ENCODE measurements at regions not wholly inside any gene's neighbourhood (a gene's known extent, or its start where the extent isn't known, plus 50 kb on each side); places are given as distances from the start of the nearest gene placed in this dataset.

GRCh38 chr4:32625687-32626337 is 1905.6 kb downstream of the PCDH7 start:
- no peak for TF ChIP-seq EP300 (IDR thresholded peaks at IDR 0.05)
- TF ChIP-seq POLR2A (IDR thresholded peaks at IDR 0.05; ENCODE audit: low read depth), result no peak
- no peak for TF ChIP-seq CTCF (IDR thresholded peaks at IDR 0.05)
- TF ChIP-seq POLR2AphosphoS5 (IDR thresholded peaks at IDR 0.05), result no peak
- H3K4me3 ChIP-seq, result no peak overlapping the region
- H3K36me3 ChIP-seq, result no peaks in the 10 kb centered on the region
- H3K4me1 ChIP-seq, result no peaks in the 10 kb centered on the region
- no peaks in the 10 kb centered on the region for H3K27me3 ChIP-seq
- intact Hi-C loops (cut with DNase I), result no loop called here
- H3K9me3 ChIP-seq, result peaks cover 0 to 25% (median 7%) of the 10 kb centered on the region in 4 donors
- DNase-seq (ENCODE audit: extremely low spot score), result no peak
- 70% methylated on average over 4 of the region's 4 CpGs for WGBS
- no peak overlapping the region for H3K27ac ChIP-seq (replicated peaks in 1 of 4)

DNA sequence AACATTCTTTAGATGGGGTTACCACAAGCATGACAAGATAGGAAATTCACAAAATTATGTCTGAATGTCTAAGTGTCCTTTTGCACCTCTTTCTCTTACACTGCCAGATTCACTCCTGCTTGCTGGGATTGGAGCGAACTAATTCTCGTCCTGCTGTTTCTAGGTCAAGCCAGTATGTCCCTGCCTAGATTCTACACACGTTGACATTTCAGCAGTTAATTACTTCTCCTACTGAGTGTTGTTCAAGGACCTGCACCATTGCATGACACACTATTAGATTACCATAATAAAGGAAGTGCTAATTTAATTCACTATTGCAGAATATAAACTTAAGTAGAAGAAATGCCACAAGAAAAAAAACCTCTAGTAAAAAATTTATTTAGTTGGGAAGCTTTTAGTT is 1911.7 kb downstream of the PCDH7 start:
- H3K9me3 ChIP-seq, result peaks cover 0 to 25% (median 7%) of the 10 kb centered on the region in 4 donors
- H3K27ac ChIP-seq (replicated peaks in 1 of 4), result no peak overlapping the region
- intact Hi-C loops (cut with DNase I), result no loop called here
- no peak for DNase-seq (ENCODE audit: extremely low spot score)
- H3K4me1 ChIP-seq, result no peaks in the 10 kb centered on the region
- 54% methylated on average over 3 of the region's 3 CpGs for WGBS
- H3K36me3 ChIP-seq, result no peaks in the 10 kb centered on the region
- TF ChIP-seq POLR2AphosphoS5 (IDR thresholded peaks at IDR 0.05) (no peak), EP300 (IDR thresholded peaks at IDR 0.05) (no peak), POLR2A (IDR thresholded peaks at IDR 0.05; ENCODE audit: low read depth) (no peak), CTCF (IDR thresholded peaks at IDR 0.05) (no peak)
- no peak overlapping the region for H3K4me3 ChIP-seq
- no peaks in the 10 kb centered on the region for H3K27me3 ChIP-seq

- H3K36me3 ChIP-seq, result no peaks in the 10 kb centered on the region
- H3K4me1 ChIP-seq, result no peaks in the 10 kb centered on the region
- intact Hi-C loops (cut with DNase I), result no loop called here
- H3K4me3 ChIP-seq, result no peak overlapping the region
- H3K27me3 ChIP-seq, result no peaks in the 10 kb centered on the region
- TF ChIP-seq CTCF (IDR thresholded peaks at IDR 0.05) (no peak), POLR2AphosphoS5 (IDR thresholded peaks at IDR 0.05) (no peak), POLR2A (IDR thresholded peaks at IDR 0.05; ENCODE audit: low read depth) (no peak), EP300 (IDR thresholded peaks at IDR 0.05) (no peak)
- DNase-seq (ENCODE audit: extremely low spot score), result no peak
- no peak overlapping the region for H3K27ac ChIP-seq (replicated peaks in 1 of 4)
- whole genome bisulfite sequencing, result 90% methylated on average over 17 of the region's 17 CpGs
- peaks cover 0 to 17% (median 0%) of the 10 kb centered on the region in 4 donors for H3K9me3 ChIP-seq
Measured at GRCh38 chr4:32633421-32633820, 1913.3 kb downstream of the PCDH7 start.

- no peaks in the 10 kb centered on the region for H3K27me3 ChIP-seq
- peaks cover 0 to 3% (median 0%) of the 10 kb centered on the region in 4 donors for H3K9me3 ChIP-seq
- DNase-seq (ENCODE audit: extremely low spot score), result no peak
- no peak for TF ChIP-seq POLR2A (IDR thresholded peaks at IDR 0.05; ENCODE audit: low read depth)
- TF ChIP-seq EP300 (IDR thresholded peaks at IDR 0.05), result no peak
- no peak for TF ChIP-seq CTCF (IDR thresholded peaks at IDR 0.05)
- TF ChIP-seq POLR2AphosphoS5 (IDR thresholded peaks at IDR 0.05), result no peak
- intact Hi-C loops (cut with DNase I), result no loop called here
- H3K27ac ChIP-seq (replicated peaks in 1 of 4), result no peak overlapping the region
- H3K4me3 ChIP-seq, result no peak overlapping the region
- no peaks in the 10 kb centered on the region for H3K36me3 ChIP-seq
- 90% methylated on average over 6 of the region's 6 CpGs for WGBS
- no peaks in the 10 kb centered on the region for H3K4me1 ChIP-seq
Measured at GRCh38 chr4:32645653-32646052, 1925.5 kb downstream of the PCDH7 start.

DNA sequence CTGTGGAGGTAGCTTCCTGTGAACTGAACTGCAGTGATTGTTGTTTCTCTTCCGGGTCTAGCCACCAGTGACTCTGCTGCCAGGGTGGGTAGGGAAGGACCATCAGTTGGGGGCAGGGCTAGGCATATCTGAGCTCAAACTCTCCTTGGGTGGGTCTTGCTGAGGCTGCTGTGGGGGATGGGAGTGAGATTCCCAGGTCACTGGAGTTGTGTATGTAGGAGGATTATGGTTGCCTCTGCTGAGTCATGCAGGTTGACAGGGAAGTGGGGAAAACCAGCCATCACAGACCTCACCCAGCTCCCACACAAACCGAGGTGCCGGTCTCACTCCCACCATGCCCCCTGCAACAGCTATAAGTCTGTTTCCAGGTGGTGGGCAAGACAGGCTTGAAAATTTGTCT is 1937.8 kb downstream of the PCDH7 start:
- H3K27ac ChIP-seq (replicated peaks in 1 of 4), result no peak overlapping the region
- no peak for DNase-seq (ENCODE audit: extremely low spot score)
- H3K9me3 ChIP-seq, result no peaks in the 10 kb centered on the region
- 95% methylated on average over 3 of the region's 3 CpGs for WGBS
- H3K4me1 ChIP-seq, result no peaks in the 10 kb centered on the region
- no peak overlapping the region for H3K4me3 ChIP-seq
- TF ChIP-seq POLR2AphosphoS5 (IDR thresholded peaks at IDR 0.05) (no peak), EP300 (IDR thresholded peaks at IDR 0.05) (no peak), CTCF (IDR thresholded peaks at IDR 0.05) (no peak), POLR2A (IDR thresholded peaks at IDR 0.05; ENCODE audit: low read depth) (no peak)
- intact Hi-C loops (cut with DNase I), result no loop called here
- no peaks in the 10 kb centered on the region for H3K36me3 ChIP-seq
- no peaks in the 10 kb centered on the region for H3K27me3 ChIP-seq
